Adrenal gland (tissue), 9 donors: ENCODE measurements at regions not wholly inside any gene's neighbourhood (a gene's known extent, or its start where the extent isn't known, plus 50 kb on each side); places are given as distances from the start of the nearest gene placed in this dataset.

Experiments used
- DNase-seq, 7 donors: peaks; one replicate each; pipeline ENCODE4 v3.0.0-alpha.2; 2019 to 2020
- H3K27ac ChIP-seq, 5 donors: fragments of 200-600 bp; sonication (generic) in 4 of 5; 1 replicate in 3 of 5; 2 replicates in 2 of 5; pipeline versions ENCODE4 v1.5.1 to v1.8.0; 2016 to 2020; ENCODE audit warnings: mild to moderate bottlenecking in 1 of 5
- H3K27me3 ChIP-seq: fragments of 200-600 bp; 2 replicates; pipeline ENCODE4 v1.8.0; 2021
- H3K36me3 ChIP-seq, 2 donors: fragments of 200-600 bp; replicated peaks in 1 of 2; 1 replicate in 1 of 2; 2 replicates in 1 of 2; pipeline versions ENCODE4 v1.5.1 to v1.8.0; 2018 to 2022
- H3K4me1 ChIP-seq, 2 donors: fragments of 200-600 bp; replicated peaks in 1 of 2; 1 replicate in 1 of 2; 2 replicates in 1 of 2; pipeline versions ENCODE4 v1.5.1 to v1.8.0; 2018 to 2021
- H3K4me3 ChIP-seq, 4 donors: fragments of 200-600 bp; sonication (generic) in 3 of 4; one replicate each; pipeline ENCODE4 v1.5.1; 2016 to 2018
- H3K9me3 ChIP-seq, 3 donors: fragments of 200-600 bp; sonication (generic) in 1 of 3; replicated peaks in 1 of 3; 1 replicate in 2 of 3; 2 replicates in 1 of 3; pipeline versions ENCODE4 v1.5.1 to v1.8.0; 2016 to 2021
- CTCF ChIP-seq, 6 experiments: fragments of 450-650 bp in 4 of 6; fragments of 200-600 bp in 2 of 6; sonication (generic) in 1 of 6; IDR thresholded peaks; 1 replicate in 5 of 6; 2 replicates in 1 of 6; pipeline versions ENCODE4 v1.5.1 to v1.8.0; 2016 to 2021; ENCODE audit warnings: antibody characterized with exemption in 6 of 6, mild to moderate bottlenecking in 2 of 6, moderate library complexity in 1 of 6
- POLR2A ChIP-seq, 2 donors: fragments of 450-650 bp; IDR thresholded peaks; one replicate each; pipeline ENCODE4 v1.6.1; 2017; ENCODE audit warnings: antibody characterized with exemption in 2 of 2, mild to moderate bottlenecking in 2 of 2, moderate library complexity in 1 of 2
- WGBS, 4 donors: extraction: QIAGEN DNeasy Blood & Tissue Kit in 2 of 4; methylation state at CpG; one replicate each; pipeline versions ENCODE4 v1.1.5 to v1.1.7; 2013 to 2017; 5-methylcytosine and 5-hydroxymethylcytosine counted together
- intact Hi-C, 2 donors: fragments of 100-400 bp; cut with DNase I; formaldehyde crosslinking; loops; one replicate each; pipeline versions ENCODE4 v1.14.1 to v1.15.0; 2022 to 2023
- donor health status: healthy with polysubstance abuse.
- donor health status: Bipolar disorder and iron deficiency.
- donor health status: DM: yes; HTN: yes; CAD: no.
- donor health status: DM: no; HTN: no; CAD: no.
- donor health status: DM: no; HTN: no; CAD: no.

- no peaks in the 10 kb centered on the region for H3K36me3 ChIP-seq
- no peaks in the 10 kb centered on the region for H3K9me3 ChIP-seq
- H3K4me1 ChIP-seq: peaks cover 4 to 11% of the 10 kb centered on the region in 2 donors
- WGBS, 4 donors: 65 to 85% (median 71%) methylated on average over 3 of the region's 3 CpGs
- no peaks in the 10 kb centered on the region for H3K27me3 ChIP-seq
- no peak for DNase-seq
- intact Hi-C loops: no loop called here
- H3K4me3 ChIP-seq: no peak overlapping the region
- TF ChIP-seq CTCF (IDR thresholded peaks at IDR 0.05) (no peak), POLR2A (IDR thresholded peaks at IDR 0.05) (no peak)
- no peak overlapping the region for H3K27ac ChIP-seq
Measured at GRCh38 chr5:61614606-61615005, 282.5 kb downstream of the ZSWIM6 start.

- WGBS, 4 donors: 75 to 91% (median 86%) methylated on average over 2 to 3 of the region's 3 CpGs
- Histone ChIP-seq H3K9me3 (no peaks in the 10 kb centered on the region), H3K27me3 (no peaks in the 10 kb centered on the region), H3K4me1 (peaks cover 4 to 19% of the 10 kb centered on the region in 2 donors), H3K4me3 (no peak overlapping the region), H3K27ac (no peak overlapping the region), H3K36me3 (no peaks in the 10 kb centered on the region)
- TF ChIP-seq CTCF (IDR thresholded peaks at IDR 0.05) (no peak), POLR2A (IDR thresholded peaks at IDR 0.05) (no peak)
- intact Hi-C loops: no loop called here
- DNase-seq: peak in 2 of 7 donors; percentile 23 to 46
Measured at GRCh38 chr5:61617039-61617438, 285.0 kb downstream of the ZSWIM6 start.

- peak in 1 of 7 donors; percentile 41 for DNase-seq
- TF ChIP-seq CTCF (IDR thresholded peaks at IDR 0.05) (no peak), POLR2A (IDR thresholded peaks at IDR 0.05) (no peak)
- no peaks in the 10 kb centered on the region for H3K36me3 ChIP-seq
- WGBS, 4 donors: 92 to 100% (median 92%) methylated on average over 2 of the region's 2 CpGs
- H3K27ac ChIP-seq: no peak overlapping the region
- H3K4me1 ChIP-seq: peaks cover 0 to 13% of the 10 kb centered on the region in 2 donors
- intact Hi-C loops: no loop called here
- H3K9me3 ChIP-seq: no peaks in the 10 kb centered on the region
- no peaks in the 10 kb centered on the region for H3K27me3 ChIP-seq
- no peak overlapping the region for H3K4me3 ChIP-seq
Measured at GRCh38 chr5:61617995-61618525, 286.0 kb downstream of the ZSWIM6 start.

GRCh38 chr5:61618577-61618976 lies 286.5 kb downstream of the ZSWIM6 start:
- intact Hi-C loops: no loop called here

More at GRCh38 chr5:61618577-61618976, 286.5 kb downstream of the ZSWIM6 start:
- no peak for DNase-seq
- no peaks in the 10 kb centered on the region for H3K36me3 ChIP-seq
- WGBS, 4 donors: 90 to 96% (median 94%) methylated on average over 4 of the region's 4 CpGs
- TF ChIP-seq POLR2A (IDR thresholded peaks at IDR 0.05): no peak
- no peak for TF ChIP-seq CTCF (IDR thresholded peaks at IDR 0.05)
- H3K27me3 ChIP-seq: no peaks in the 10 kb centered on the region
- H3K4me3 ChIP-seq: no peak overlapping the region
- peaks cover 0 to 8% of the 10 kb centered on the region in 2 donors for H3K4me1 ChIP-seq
- no peak overlapping the region for H3K27ac ChIP-seq
- no peaks in the 10 kb centered on the region for H3K9me3 ChIP-seq
